HG02981 (cell line): ENCODE measurements at regions not wholly inside any gene's neighbourhood (a gene's known extent, or its start where the extent isn't known, plus 50 kb on each side); places are given as distances from the start of the nearest gene placed in this dataset.
"Not testable (repeated sequence)": the region's sequence is repeated elsewhere in the genome, so short reads cannot be mapped to it uniquely, and the experiment has no call there.

ENCODE experiments used
- ATAC-seq: cut with Tn5 transposase; IDR thresholded peaks from one replicate; pipeline ENCODE4 v1.9.1; 2021; ENCODE audit warnings: mild to moderate bottlenecking, moderate library complexity; ENCODE audit not compliant: unreplicated experiment

DNA sequence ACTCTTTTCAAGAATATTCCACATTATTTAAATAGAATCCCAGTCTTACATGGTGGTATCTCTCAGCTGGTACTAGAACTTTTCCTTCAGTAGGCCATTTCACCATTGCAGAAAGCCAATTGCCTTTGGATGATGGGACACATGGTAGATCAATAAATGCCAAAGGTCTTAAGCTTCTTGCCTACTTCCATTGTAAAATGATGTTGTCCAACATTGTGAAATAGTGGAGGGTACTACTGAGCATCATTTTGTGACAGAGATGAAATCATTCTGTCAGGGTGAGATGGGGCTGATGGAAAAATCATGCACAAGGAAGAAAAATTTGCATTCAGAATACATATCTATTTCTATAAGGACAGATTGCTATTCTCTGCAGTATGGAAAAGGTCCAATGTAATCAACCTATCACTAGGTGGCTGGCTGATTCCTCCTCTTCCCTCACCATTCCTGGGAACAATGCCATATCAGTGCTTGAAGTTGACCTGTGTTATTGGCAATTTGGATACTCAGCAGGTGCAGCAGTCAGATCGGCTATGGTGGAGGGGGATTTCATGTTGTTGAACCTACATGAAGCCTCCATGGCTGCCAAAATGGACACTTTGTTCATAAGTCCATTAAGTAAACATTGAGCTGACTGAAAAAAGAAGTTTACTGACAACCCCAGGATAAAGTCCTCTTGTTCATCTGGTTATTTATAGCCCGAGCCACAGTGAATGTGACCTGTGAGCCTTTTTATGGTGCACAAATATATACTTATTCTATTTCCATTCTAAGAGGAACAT lies 596.9 kb upstream of the ARPP21 start:
- no peak for ATAC-seq

DNA sequence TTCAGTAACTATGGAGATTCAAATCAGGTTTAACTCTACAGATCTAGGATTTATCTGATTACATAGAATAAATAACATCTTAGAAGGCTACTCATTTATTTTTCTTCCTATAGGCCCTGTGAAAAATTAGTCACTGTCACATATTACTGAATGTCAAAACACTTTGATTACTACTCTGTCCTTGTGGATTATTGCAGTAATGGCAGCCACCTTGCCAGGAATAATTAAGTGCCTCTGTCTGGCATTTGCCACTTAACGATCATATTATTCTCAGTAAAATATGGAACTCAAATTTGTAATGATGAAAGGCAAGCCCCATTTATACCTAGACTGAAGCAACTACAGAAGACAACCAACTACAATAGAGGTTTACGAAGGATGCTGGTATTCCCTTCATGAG lies 596.3 kb upstream of the ARPP21 start:
- ATAC-seq: no peak

DNA sequence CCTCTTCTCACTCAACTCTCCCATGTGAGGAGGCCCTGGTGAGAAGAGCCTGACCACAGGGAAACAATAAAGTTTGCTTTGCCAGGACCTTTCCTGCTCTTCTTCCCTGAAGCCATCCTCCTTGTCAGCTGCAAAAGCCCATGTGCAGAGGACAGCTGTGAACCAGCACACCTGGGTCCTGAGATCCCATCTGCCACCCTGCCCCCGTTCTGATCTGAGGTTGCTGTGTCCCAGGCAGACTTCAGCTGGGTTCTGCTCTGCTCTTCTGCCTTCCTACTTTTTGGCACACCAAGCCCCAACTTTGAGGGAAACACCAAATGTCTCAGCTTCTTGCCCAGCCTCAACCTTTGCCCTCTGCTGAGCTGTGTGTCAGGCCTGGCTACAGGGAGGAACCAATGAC lies 595.1 kb upstream of the ARPP21 start:
- no peak for ATAC-seq

DNA sequence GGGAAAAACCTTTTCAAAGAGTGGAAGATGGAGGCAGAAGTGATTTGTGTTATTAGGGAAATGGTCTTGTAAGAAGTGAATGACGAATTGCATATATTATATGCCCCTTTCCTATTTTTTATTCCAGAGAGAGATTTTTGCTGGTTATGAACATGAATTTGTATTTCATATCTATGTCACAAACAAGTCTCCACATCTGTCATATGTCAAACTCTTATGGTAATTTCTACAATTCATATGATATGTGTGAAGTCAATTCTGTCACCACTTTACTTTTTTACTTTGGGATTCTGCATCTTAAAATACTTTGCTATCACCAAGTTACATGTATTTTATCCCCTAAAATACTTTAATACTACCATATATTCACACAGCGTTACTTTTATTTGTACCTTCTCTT lies 594.2 kb upstream of the ARPP21 start:
- no peak for ATAC-seq

DNA sequence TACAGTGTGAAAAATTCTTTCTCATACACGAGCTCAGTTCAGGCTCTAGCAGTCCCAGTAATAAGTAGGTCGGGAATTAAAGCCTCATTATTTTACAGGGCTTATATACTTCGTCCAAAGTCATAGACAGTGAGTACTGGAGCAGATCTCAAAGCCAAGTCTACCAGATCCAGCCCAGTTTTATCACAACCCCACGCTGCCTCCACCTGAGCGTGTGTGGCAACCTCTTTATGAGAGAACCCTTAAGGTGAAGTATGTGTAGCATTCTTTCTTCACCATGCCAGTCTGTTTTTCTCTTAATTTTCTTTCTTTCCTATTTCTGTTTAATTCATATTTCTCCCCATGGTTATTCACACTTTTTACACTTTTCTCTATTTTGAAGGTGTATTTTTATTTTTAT lies 574.6 kb upstream of the ARPP21 start:
- ATAC-seq: no peak

DNA sequence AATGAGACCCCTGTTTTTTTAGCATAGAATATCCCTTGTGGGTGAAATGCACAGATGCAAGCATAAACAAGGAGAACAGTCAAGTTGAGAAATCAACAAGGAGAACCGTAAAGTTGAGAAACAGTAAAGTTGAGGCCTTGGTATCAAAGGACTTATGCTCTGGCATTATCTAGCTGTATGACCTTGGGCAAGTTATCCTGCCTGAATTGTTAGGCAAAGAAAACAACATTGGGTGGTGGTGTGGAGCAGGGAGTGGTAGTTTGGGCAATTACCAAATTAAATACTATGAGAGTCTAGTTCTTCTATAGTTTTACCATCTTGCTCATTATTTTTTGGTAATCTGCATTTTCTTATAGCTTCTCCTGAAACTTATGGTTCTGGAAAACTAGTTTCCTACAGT lies 573.4 kb upstream of the ARPP21 start:
- ATAC-seq: no peak

DNA sequence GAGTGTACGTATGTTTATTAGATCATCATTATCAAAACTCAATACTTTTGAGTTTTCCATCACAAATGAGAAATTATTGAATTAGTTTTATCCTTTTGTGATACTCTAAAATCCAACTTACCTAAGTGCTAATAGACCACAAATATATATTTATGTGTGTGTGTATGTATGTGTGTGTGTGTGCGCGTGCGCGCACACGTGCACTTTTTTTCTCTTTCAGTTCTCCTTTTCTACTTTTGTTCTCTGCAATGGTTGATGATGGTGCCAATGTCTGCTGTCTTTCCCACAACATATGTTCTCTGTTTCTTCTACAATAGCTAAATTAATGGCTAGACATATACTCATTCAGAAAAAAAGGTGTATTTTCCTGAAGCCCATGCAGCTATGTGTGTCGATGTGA lies 571.6 kb upstream of the ARPP21 start:
- ATAC-seq: no peak

DNA sequence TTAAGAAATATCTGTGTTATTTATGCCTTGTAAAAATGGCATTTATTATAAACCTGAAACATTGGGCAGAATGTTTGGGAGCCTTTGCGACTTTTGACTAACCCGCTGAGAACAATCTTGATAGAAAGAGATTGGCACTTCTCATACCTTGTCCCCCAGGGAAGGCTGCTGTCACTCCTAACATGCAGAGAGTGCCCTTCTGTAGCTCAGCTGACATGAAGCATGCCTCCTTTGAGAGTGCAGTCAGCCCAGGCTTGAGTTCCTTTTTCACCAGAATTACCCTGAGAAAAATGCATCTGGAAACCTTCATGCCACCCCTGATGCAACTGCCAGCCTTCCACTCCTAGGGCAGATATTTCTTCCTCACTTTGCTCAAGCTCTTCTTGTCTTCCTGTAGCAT lies 569.2 kb upstream of the ARPP21 start:
- no peak for ATAC-seq

DNA sequence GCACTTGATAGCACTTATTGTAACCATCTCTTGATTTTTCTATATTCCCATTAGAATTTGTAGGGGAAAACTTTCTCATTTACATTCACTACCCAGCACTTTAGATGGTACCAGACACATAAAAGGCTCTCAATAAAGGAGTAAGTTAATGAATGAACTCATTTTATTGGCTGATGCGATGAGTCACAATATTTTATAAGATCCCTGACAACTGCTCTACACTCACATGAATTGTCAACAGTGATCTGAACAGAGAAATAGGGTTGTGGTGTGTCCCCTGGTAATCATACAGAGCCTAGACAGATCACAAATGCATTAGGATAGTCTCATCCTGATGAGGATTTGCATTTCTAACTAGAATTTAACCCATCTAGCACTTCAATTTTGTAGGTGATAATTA lies 567.6 kb upstream of the ARPP21 start:
- no peak for ATAC-seq

DNA sequence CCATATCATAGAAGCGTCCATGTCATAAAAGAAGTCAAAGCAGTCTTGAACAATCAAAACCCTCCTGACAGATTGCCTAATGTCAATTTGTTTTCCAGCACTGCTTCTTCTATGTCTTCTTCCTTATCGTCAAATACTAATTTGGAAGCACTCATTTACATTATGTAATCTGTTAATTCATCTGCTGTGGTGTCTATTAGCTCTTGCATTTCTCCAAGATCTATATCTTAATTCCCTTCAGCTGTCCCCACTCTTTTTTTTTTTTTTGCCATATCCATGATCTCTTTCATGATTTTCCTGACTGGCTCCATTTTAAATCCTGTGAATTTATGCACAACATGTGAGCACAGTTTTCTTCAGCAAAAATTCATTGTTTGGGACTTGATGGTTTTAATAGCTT lies 560.5 kb upstream of the ARPP21 start:
- no peak for ATAC-seq

DNA sequence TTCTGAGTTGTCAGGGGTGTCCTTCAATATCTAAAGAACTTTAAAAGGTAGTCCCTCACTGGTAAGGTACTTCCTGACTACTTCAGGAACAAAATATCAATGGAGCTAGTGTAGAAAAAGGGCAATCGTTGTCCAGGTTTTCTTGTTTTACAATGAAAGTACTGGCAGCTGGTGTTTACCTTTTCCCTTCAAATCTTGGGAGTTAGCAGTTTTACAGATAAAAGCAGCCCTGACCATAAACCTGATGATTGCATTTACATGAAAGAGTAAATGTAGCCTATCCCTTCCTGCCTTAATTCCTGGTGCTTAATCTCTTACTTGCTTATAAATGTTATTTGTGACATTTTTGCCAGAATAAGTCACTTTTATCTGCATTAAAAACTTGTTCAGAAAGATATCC lies 559.9 kb upstream of the ARPP21 start:
- no peak for ATAC-seq

DNA sequence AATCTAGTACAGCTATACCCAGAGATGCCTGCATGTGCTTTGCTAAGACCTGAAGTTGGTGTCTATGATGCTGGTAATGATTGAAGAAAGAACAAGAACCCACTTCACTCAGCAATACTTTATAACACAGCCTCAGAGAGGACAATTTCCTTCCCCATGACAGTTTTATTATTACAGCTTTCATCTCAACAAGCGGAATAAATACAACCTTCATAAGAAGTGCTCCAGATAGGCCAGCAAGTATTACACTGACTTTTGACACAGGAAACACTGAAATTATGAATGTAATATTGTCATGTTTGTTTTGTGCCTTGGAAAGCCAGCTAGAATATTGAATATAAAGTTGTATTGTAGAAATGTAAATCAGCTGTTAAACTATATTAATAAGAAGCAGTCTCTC lies 557.4 kb upstream of the ARPP21 start:
- ATAC-seq: no peak

DNA sequence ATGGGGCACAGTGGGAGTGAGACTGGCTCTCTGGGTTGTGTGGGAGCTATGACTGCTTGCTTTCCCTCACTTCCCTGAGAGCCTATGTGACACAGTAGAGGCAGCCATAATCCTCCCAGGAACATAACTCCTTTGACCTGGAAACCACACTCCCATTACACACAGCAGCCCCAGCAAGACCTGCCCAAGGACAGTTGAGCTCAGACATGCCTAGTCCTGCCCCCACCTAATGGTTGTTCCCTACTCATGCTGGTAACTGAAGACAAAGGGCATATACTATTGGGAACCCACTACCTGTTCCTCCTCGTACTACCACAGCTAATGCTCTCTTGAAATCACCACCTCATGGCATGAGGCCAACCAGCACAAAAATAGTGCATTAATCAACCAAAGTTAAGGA lies 550.4 kb upstream of the ARPP21 start:
- ATAC-seq: no peak

DNA sequence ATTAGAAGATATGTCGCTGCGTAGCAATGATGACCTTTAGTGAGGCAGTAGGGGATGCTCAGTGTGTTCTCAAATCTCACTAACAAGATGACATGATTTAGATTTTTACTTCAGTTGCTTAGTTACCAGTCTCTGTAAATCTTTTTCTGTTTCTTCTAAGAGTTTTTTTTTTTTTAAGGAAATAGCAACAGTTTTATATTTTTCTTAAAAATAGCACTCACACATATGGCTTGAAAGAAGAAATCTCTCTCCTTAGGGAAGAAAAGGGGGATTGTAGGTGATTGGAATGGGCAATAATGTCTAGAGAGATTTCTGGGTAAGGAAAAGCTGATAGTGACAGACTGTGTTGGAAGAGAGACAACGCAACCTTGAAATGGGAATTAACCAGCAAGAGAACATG lies 524.6 kb upstream of the ARPP21 start:
- ATAC-seq: no peak

DNA sequence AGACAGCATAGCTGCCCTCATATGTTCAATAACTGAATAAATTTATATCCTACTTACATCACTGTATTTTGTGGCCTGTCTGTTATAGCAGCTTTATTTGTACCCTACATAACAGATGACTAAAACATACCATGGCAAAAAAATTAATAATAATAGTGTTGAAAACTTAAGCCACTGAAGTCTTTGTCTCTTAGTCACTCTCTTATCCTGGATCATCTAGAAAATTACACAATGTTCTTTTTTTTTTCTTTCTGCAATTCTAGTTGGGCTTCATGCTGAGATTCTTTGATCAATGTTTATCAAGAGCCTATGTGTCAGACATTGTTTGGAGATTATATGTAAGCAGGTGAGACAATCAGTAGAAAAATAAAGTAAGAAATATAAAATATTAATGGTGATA lies 519.3 kb upstream of the ARPP21 start:
- ATAC-seq: no peak

DNA sequence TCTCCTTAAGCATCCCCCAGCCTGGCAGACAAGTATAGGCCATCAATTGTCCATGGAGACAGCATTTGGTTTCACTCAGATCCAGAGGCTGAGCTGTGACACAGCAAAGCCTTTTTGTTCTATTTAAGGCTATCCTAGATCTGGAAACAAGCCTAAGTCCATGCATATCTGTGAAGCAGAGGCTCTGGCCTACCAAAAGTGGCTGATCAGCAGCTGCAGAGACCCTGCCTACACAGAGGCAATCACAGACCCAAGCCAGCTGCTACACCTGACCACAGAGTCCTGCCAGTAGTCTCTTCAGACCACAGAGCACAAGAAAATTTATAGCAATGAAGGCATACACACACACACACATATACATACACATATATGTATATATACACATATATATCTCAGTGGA lies 501.7 kb upstream of the ARPP21 start:
- no peak for ATAC-seq

DNA sequence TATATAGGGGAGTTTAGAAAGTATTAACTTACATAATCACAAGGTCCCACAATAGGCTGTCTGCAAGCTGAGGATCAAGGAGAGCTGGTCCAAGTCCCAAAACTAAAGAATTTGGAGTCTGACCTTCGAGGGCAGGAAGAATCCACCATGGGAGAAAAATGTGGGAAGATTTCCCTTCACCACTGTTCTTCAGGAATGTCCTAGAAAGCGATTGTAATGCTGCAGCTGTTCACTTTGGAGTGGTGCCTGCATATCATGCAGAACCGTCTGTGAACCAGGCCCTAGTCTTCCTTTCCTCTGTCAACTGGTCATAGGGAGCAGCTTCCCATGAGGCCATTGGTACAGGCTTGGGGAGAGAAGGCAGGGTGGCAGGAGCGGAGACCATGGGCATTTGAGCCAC lies 497.9 kb upstream of the ARPP21 start:
- ATAC-seq: no peak

DNA sequence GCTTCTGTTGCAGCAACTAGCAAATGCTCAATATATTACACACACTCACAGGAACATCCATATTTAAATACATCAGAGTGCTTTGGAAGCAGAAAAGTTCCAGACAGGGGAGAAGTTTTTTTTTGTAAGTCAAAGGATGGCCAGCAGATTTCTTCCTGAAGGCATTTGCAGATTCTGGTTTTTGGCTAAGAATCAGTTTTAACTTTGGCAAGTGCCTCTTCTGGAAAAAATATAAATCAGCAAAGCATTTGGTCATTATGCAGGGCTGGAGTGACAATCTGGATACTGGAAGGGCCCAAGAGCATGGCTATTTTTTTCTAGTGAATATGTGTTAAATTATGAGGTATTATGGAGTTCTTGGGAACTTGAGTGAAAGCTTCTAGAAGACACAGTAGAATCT lies 495.3 kb upstream of the ARPP21 start:
- ATAC-seq: no peak

DNA sequence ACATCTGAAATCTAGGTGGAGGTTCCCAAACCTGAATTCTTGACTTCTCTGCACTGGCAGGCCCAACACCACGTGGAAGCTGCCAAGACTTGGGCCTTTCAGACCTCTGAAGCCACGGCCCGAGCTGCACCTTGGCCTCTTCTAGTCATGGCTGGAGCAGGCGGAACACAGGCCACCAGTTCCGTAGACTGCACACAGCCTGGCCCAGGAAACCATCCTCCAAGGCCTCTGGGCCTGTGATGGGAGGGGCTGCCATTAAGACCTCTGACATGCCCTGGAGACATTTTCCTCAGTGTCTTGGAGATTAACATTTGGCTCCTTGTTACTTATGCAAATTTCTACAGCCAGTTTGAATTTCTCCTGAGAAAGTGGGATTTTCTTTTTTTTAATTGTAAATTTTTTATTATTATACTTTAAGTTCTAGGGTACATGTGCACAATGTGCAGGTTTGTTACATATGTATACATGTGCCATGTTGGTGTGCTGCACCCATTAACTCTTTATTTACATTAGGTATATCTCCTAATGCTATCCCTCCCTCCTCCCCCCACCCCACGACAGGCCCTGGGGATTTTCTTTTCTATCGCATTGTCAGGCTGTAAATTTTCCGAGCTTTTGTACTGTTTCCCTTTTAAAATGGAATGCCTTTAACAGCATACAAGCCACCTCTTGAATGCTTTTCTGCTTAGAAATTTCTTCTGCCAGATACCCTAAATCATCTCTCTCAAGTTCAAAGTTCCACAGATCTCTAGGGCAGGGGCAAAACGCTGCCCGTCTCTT lies 492.9 kb upstream of the ARPP21 start:
- ATAC-seq: not testable (repeated sequence)

DNA sequence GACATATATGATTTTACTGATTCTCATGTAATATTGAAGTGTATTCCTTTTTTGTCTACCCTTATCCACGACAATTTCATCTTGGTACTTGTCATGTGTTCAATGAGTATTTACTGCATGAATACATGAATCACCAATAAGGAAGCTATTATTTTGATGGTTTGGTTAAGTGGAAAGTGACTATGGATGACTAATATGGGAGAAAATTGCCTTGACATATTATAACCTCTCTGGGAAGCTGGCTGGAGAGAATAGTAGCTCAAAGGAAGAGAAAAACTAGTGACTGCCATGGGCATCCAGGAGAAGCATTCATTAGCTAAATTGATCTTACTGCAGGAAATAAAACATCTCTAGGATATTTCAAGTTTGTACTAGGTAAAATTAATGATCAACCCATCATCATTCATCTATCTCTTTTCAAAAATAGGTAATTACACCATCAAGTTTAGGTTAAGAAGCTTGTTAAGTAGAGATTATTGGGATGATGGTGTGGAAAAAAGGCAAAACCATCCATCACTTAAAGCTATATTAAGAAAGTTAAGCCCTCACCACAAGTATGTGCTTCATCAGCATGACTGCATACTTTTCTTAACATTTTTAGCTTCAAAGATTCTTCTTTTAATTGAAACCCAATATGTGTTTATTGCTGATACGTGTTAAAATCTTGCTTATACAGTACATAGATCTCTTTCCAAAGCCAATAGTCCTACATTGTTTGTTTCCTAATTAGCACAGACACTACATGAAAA lies 455.2 kb upstream of the ARPP21 start:
- ATAC-seq: no peak

DNA sequence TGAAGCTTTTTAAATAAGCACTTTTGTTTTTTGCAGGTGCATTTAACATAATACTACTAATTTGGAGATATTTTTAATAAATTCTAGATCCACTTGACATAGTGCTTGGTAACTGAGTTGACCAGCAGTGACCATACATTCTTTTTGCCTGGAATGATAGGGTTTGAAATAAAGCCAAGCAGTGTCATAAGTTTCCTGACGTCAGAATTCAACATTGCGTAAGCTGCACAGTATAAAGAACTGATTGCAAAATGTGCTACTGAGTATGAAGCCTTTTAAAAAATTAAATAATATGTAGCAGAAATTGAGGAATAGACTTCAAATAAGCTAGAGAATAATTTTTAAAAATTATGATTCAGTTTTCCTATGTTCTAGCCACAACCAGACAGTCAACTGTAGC lies 454.6 kb upstream of the ARPP21 start:
- ATAC-seq: no peak

DNA sequence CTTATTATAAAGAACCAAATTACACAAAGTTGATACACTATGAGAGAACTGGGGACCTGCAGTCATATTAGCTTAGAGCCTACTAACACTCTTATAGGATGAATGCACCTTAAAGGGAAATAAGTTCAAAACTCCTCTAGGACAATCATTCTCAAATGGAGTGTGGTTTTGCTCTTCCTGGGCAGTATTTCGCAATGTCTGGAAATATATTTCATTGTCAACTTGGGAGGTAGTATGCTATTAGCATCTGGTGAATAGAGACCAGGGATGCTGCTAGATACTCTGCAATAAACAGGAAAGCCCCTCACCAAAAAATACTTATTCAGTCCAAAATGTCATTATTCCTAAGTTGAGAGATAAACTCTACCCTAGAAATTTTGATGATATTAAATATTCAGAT lies 451.4 kb upstream of the ARPP21 start:
- ATAC-seq: no peak
